HepG2 (cell line): ENCODE measurements at regions not wholly inside any gene's neighbourhood (a gene's known extent, or its start where the extent isn't known, plus 50 kb on each side); places are given as distances from the start of the nearest gene placed in this dataset.

Source experiments
- ATAC-seq: fragments of 200-7000 bp; cut with Tn5 transposase; 3 replicates; pipeline ENCODE4 v1.9.1; 2020; ENCODE audit warnings: mild to moderate bottlenecking, moderate library complexity
- BruUV-seq: library from RNA; stranded (reverse); fragments of 400-500 nt; replicated peaks from 2 replicates; lab custom pipeline; 2021; lab: Mats Ljungman, UMichigan
- CTCF ChIA-PET: fragments of 300-600 bp; formaldehyde crosslinking; extraction: SDS; loops from one replicate; lab custom pipeline; 2021; ENCODE audit warnings: low total read pairs, inconsistent platforms, low intra/inter-chr PET ratio; lab: Yijun Ruan, JAX
- POLR2A ChIA-PET: fragments of 350-600 bp; sonication (Branson Sonifier 250); formaldehyde crosslinking; loops from one replicate; lab custom pipeline; 2020; ENCODE audit warnings: antibody characterized with exemption, inconsistent platforms; lab: Yijun Ruan, JAX
- DNase-seq: peaks from one replicate; pipeline ENCODE4 v3.0.0-alpha.2; 2015; ENCODE audit warnings: low spot score
- FAIRE-seq: peaks from 3 replicates; lab custom pipeline; 2011; peaks lifted over from hg19 to GRCh38; lab: Jason Lieb, UNC
- H2AFZ ChIP-seq: one replicate; pipeline ENCODE4 v1.6.1; 2011; ENCODE audit warnings: low read length, inconsistent platforms
- H3K27ac ChIP-seq: fragments of 300-600 bp; 3 replicates; pipeline ENCODE4 v1.8.0; 2011; ENCODE audit warnings: mixed run types, mild to moderate bottlenecking, mixed read lengths, low read length, inconsistent platforms; ENCODE audit not compliant: insufficient read depth; ENCODE audit errors: extremely low read length
- H3K27me3 ChIP-seq, 2 experiments: fragments of 200-600 bp in 1 of 2; 2 replicates in 1 of 2; 3 replicates in 1 of 2; pipeline versions ENCODE4 v1.6.0 to v1.8.0; 2011; ENCODE audit warnings: low read length in 2 of 2, mild to moderate bottlenecking in 2 of 2, moderate library complexity in 2 of 2, inconsistent platforms in 1 of 2; ENCODE audit not compliant: insufficient read depth in 2 of 2, control insufficient read depth in 1 of 2
- H3K36me3 ChIP-seq, 2 experiments: fragments of 200-600 bp in 1 of 2; replicated peaks in 1 of 2; 2 replicates in 1 of 2; 3 replicates in 1 of 2; pipeline versions ENCODE4 v1.5.1 to v1.8.0; 2011; ENCODE audit warnings: low read length in 2 of 2, inconsistent platforms in 1 of 2; ENCODE audit not compliant: insufficient read depth in 2 of 2, control insufficient read depth in 1 of 2
- H3K4me1 ChIP-seq: 2 replicates; pipeline ENCODE4 v1.5.1; 2012; ENCODE audit warnings: low read length, inconsistent platforms; ENCODE audit not compliant: insufficient read depth
- H3K4me2 ChIP-seq: 2 replicates; pipeline ENCODE4 v1.6.0; 2011; ENCODE audit warnings: low read depth, low read length, inconsistent platforms
- H3K4me3 ChIP-seq, 3 experiments: fragments of 200-600 bp in 1 of 3; sonication (generic), shearing (Covaris generic) in 1 of 3; replicated peaks in 1 of 3; 2 replicates each; pipeline ENCODE4 v1.5.1; 2011 to 2016; ENCODE audit warnings: low read length in 3 of 3, inconsistent platforms in 2 of 3, low read depth in 2 of 3, mild to moderate bottlenecking in 2 of 3, control low read depth in 1 of 3, mixed read lengths in 1 of 3; ENCODE audit not compliant: insufficient read depth in 1 of 3
- H3K79me2 ChIP-seq: one replicate; pipeline ENCODE4 v1.6.1; 2011; ENCODE audit warnings: low read length, inconsistent platforms; ENCODE audit not compliant: insufficient read depth
- H3K9ac ChIP-seq: 2 replicates; pipeline ENCODE4 v1.6.0; 2011; ENCODE audit warnings: mild to moderate bottlenecking, low read depth, low read length, inconsistent platforms; ENCODE audit not compliant: insufficient read depth
- H3K9me3 ChIP-seq: 2 replicates; pipeline ENCODE4 v1.5.1; 2012; ENCODE audit warnings: mild to moderate bottlenecking, low read length
- H4K20me1 ChIP-seq: 2 replicates; pipeline ENCODE4 v1.6.0; 2011; ENCODE audit warnings: inconsistent platforms, mild to moderate bottlenecking, low read length, moderate library complexity; ENCODE audit not compliant: insufficient read depth
- CEBPB ChIP-seq: IDR thresholded peaks from 2 replicates; pipeline ENCODE4 v1.6.1; 2011; ENCODE audit warnings: low read depth, low read length, improper control_type of control experiment, borderline replicate concordance
- DDIT3 ChIP-seq: sonication (generic); formaldehyde crosslinking; IDR thresholded peaks from 2 replicates; pipeline ENCODE4 v1.4.0; 2020; ENCODE audit warnings: mild to moderate bottlenecking, missing genetic modification reagents
- ETS1 ChIP-seq: sonication (generic); formaldehyde crosslinking; IDR thresholded peaks from 2 replicates; pipeline ENCODE4 v1.4.0; 2020; ENCODE audit warnings: missing genetic modification reagents
- GABPA ChIP-seq, 2 experiments: IDR thresholded peaks; 2 replicates each; pipeline ENCODE4 v1.6.1; 2011 to 2016; ENCODE audit warnings: low read depth in 2 of 2, low read length in 1 of 2, missing biosample characterization in 1 of 2, missing genetic modification characterization in 1 of 2
- GATAD1 ChIP-seq: IDR thresholded peaks from 2 replicates; pipeline ENCODE4 v1.6.1; 2016; ENCODE audit warnings: missing genetic modification reagents, missing compliant biosample characterization
- GRHL1 ChIP-seq: sonication (generic); formaldehyde crosslinking; conservative IDR thresholded peaks from 2 replicates; pipeline ENCODE4 v1.8.0; 2022; ENCODE audit warnings: missing genetic modification reagents
- IRF9 ChIP-seq: sonication (generic); formaldehyde crosslinking; IDR thresholded peaks from 2 replicates; pipeline ENCODE4 v1.8.0; 2022; ENCODE audit warnings: missing genetic modification reagents, mild to moderate bottlenecking, borderline replicate concordance
- KLF15 ChIP-seq: sonication (generic); formaldehyde crosslinking; IDR thresholded peaks from 2 replicates; pipeline ENCODE4 v1.8.1; 2023; ENCODE audit warnings: borderline replicate concordance, mild to moderate bottlenecking, inconsistent platforms, missing genetic modification reagents, mixed read lengths
- PAF1 ChIP-seq: IDR thresholded peaks from 2 replicates; pipeline ENCODE4 v1.6.1; 2016; ENCODE audit warnings: missing genetic modification reagents, missing compliant biosample characterization
- PLSCR1 ChIP-seq: sonication (generic); formaldehyde crosslinking; IDR thresholded peaks from 2 replicates; pipeline ENCODE4 v1.5.0; 2020; ENCODE audit warnings: missing genetic modification reagents, mild to moderate bottlenecking, borderline replicate concordance
- RFX5 ChIP-seq: IDR thresholded peaks from 2 replicates; pipeline ENCODE4 v1.6.1; 2011; ENCODE audit warnings: low read depth, low read length, improper control_type of control experiment
- THAP11 ChIP-seq: IDR thresholded peaks from 2 replicates; pipeline ENCODE4 v1.6.1; 2016; ENCODE audit warnings: missing biosample characterization, missing genetic modification reagents
- TRIM24 ChIP-seq: sonication (generic); formaldehyde crosslinking; IDR thresholded peaks from 2 replicates; pipeline ENCODE4 v1.8.0; 2022; ENCODE audit warnings: mild to moderate bottlenecking, missing genetic modification reagents
- ZKSCAN1 ChIP-seq: fragments of 150-350 bp; IDR thresholded peaks from 2 replicates; pipeline ENCODE4 v1.6.1; 2014; ENCODE audit warnings: low read length
- ZNF224 ChIP-seq: sonication (generic); formaldehyde crosslinking; IDR thresholded peaks from 2 replicates; pipeline ENCODE4 v1.5.0; 2020; ENCODE audit warnings: mild to moderate bottlenecking, missing genetic modification reagents
- ZNF543 ChIP-seq: sonication (generic); formaldehyde crosslinking; IDR thresholded peaks from 2 replicates; pipeline ENCODE4 v1.4.0; 2020; ENCODE audit warnings: mild to moderate bottlenecking, missing genetic modification reagents
- ZNF672 ChIP-seq: sonication (generic); formaldehyde crosslinking; IDR thresholded peaks from 2 replicates; pipeline ENCODE4 v1.8.1; 2022; ENCODE audit warnings: missing genetic modification reagents
- WGBS: methylation state at CpG from one replicate; pipeline ENCODE4 v1.1.6; 2017; ENCODE audit warnings: low lambda C conversion rate; 5-methylcytosine and 5-hydroxymethylcytosine counted together
- in situ Hi-C: cut with HindIII; loops from 2 replicates; pipeline ENCODE4 v1.10.0; 2017; ENCODE audit warnings: low pct_unique_long_range_greater_than_20kb; ENCODE audit not compliant: extremely low pct_ligation_motif_present
- intact Hi-C: fragments of 100-400 bp; cut with micrococcal nuclease; formaldehyde crosslinking; loops from one replicate; pipeline ENCODE4 v1.10.0; 2022; ENCODE audit not compliant: unreplicated experiment

- Histone ChIP-seq H3K27me3 (no peaks in the 10 kb centered on the region), H3K27ac (no peak overlapping the region), H2AFZ (no peak overlapping the region), H3K9me3 (no peaks in the 10 kb centered on the region), H3K79me2 (no peaks in the 10 kb centered on the region), H3K9ac (no peak overlapping the region), H4K20me1 (no peaks in the 10 kb centered on the region), H3K4me1 (no peaks in the 10 kb centered on the region), H3K36me3 (no peaks in the 10 kb centered on the region), H3K4me2 (no peak overlapping the region), H3K4me3 (no peak overlapping the region)
- BruUV-seq = no TSS peak
- ATAC-seq = no peak
- intact Hi-C loops = no loop called here
- in situ Hi-C loops = no loop called here
- TF ChIP-seq KLF15 (CRISPR knock-in tag) (no peak), ZKSCAN1 (no peak), THAP11 (no peak), IRF9 (CRISPR knock-in tag) (no peak), GRHL1 (CRISPR knock-in tag) (no peak), ETS1 (CRISPR knock-in tag) (no peak), GATAD1 (CRISPR knock-in tag) (no peak), CEBPB (no peak), DDIT3 (CRISPR knock-in tag) (no peak), PLSCR1 (no peak), GABPA (IDR thresholded peaks at IDR 0.05; ENCODE audit: low read depth, low read length) (no peak), GABPA (CRISPR knock-in tag; IDR thresholded peaks at IDR 0.05; ENCODE audit: low read depth) (no peak), TRIM24 (no peak), PAF1 (CRISPR knock-in tag) (no peak), ZNF543 (CRISPR knock-in tag) (no peak), RFX5 (no peak), ZNF672 (CRISPR knock-in tag) (no peak), ZNF224 (CRISPR knock-in tag) (no peak)
- no peak for DNase-seq
- 0% methylated on average over 2 of the region's 2 CpGs for WGBS
- ChIA-PET POLR2A (no interaction called here), CTCF (no interaction called here)
- FAIRE-seq = peak; percentile 15
Observed at GRCh38 chr2:189344043-189344442, 97.2 kb upstream of the WDR75 start.
